ENCODE measurements at regions not wholly inside any gene's neighbourhood (a gene's known extent, or its start where the extent isn't known, plus 50 kb on each side); places are given as distances from the start of the nearest gene placed in this dataset.

GRCh38 chr5:20367178-20367577 is 379.2 kb upstream of the CDH18 start:
- TF ChIP-seq EZH2 (IDR thresholded peaks at IDR 0.05; ENCODE audit: insufficient read depth, poor library complexity, severe bottlenecking) (no peak), EZH2phosphoT487 (IDR thresholded peaks at IDR 0.05; ENCODE audit: insufficient read depth, low read depth) (no peak)

Measured in GM23248 (cell line).